Stimulated activated naive CD4-positive, alpha-beta T cell treated with Interleukin-2 at 50 U/mL for 16 hours (primary cell): ENCODE measurements at regions not wholly inside any gene's neighbourhood (a gene's known extent, or its start where the extent isn't known, plus 50 kb on each side); places are given as distances from the start of the nearest gene placed in this dataset.
"Not testable (repeated sequence)": the region's sequence is repeated elsewhere in the genome, so short reads cannot be mapped to it uniquely, and the experiment has no call there.

Experiments
- DNase-seq: peaks from one replicate; lab custom pipeline; 2025; lab: John Stamatoyannopoulos, UW

GRCh38 chr22:48736593-48737460 is 1090.8 kb downstream of the BRD1 start:
- DNase-seq: no peak

GRCh38 chr22:48734961-48735360 is 1092.7 kb downstream of the BRD1 start:
- no peak for DNase-seq

- no peak for DNase-seq
These were observed 1093.3 kb downstream of the BRD1 start for GRCh38 chr22:48734359-48734758.

GRCh38 chr22:48729499-48730171 is 1098.0 kb downstream of the BRD1 start:
- no peak for DNase-seq

GRCh38 chr22:48727454-48728058 is 1100.1 kb downstream of the BRD1 start:
- DNase-seq: no peak

DNA sequence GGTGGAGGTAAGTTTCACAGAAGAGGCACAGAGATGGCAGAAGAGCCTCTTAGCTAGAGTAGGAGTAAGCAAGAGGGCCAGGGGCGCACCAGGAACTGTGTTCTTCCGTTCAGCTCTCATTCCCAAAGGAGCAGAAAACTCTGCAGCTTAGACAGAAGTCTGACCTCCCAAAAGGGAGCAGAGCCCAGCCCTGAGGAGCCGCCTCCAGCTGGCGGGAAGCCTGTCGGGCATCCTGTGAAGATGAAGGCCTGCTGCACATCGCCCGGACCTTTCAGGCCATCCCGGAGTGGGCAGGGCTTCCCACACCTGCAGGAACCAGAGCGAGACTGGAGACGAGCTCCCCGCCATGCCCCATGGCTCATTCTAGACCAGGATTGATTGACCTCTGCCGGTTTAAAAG is 1102.8 kb downstream of the BRD1 start:
- DNase-seq: no peak

DNA sequence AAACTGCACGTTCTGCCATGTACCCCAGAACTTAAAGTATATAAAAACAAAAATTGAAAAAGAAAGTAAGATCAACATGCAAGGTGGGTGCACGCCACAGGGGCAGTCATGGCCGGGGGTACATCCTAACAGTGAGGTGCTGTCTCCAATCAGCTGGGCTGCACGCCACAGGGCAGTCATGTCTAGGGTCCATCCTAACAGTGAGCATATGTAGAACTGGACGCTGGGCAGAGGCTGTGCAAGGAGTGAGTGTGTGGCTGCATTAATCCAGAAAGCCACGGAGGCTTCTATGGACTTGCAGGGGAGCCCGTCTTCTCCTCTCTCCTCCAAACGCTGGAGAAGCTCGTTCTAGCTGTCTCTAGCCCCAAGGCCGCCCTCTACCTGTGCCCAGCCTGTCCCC is 1105.0 kb downstream of the BRD1 start:
- no peak for DNase-seq

GRCh38 chr22:48721395-48721669 is 1106.3 kb downstream of the BRD1 start:
- no peak for DNase-seq

- no peak for DNase-seq
These were observed 1106.8 kb downstream of the BRD1 start for GRCh38 chr22:48720662-48721394.

DNA sequence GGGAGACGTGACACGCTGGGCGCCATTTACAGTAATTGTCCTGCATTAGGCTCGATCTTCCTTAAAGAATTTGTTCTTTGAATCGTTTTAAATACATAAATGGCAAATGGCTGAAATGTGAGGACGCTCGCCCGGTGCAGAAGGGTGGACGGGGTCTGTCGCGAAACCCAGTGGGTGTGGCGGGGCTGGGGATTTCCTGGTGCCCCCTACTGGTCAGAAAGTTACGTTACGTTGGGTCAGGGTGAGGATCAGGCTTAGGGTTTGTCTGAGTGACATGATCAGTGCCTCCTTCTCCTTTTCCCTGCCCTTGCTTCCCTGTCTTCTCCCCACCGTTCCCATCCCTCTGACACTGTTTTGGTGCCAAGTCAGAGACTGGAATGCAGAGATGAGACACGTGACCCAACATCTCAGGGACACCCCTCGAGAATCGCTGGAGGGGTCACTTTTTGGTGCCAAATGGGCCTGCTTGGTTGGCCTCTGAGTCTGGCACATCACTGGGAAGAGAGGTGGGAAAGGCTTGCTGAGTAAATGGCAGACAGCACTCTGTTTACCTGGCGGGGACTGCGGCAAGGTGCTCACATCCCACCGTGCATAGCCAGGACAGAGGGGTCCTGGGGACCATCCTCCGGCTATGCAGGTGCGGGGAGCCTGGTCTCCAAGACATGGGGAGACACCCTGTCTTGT is 1107.6 kb downstream of the BRD1 start:
- no peak for DNase-seq

DNA sequence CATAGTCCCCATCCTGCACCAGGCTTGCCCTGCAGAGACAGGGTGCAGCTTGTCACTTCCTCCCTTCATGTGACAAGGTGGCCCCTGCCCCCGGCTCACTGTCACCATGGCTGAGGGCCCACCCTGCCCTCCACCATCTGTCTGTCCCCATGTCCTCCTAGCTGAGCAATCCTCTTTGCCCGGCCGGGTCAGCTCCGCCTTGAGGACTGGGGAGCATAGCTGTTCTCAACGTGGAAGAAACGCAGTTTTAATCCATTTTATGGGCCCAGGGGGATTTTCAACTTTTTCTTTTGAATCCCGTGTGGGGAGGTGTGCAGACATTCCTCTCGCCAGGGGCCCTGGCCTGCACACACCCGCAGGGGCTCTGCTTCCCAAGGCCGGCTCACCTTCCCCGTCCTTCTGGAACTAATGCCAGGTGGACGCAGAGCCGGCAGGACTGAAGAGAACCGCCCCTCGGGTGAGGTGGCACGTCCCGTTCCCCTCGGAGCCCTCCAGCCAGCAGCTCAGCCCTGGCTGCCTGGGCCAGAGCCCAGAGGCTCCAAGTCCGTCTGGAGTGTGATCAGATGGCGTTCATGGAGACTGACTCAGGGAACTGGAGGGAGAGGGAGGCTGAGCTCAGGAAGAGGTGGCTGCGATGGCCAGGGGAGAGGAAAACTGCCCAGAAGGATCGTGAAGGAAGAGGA is 1108.7 kb downstream of the BRD1 start:
- DNase-seq: no peak

GRCh38 chr22:48717883-48718817 is 1109.5 kb downstream of the BRD1 start:
- no peak for DNase-seq

DNA sequence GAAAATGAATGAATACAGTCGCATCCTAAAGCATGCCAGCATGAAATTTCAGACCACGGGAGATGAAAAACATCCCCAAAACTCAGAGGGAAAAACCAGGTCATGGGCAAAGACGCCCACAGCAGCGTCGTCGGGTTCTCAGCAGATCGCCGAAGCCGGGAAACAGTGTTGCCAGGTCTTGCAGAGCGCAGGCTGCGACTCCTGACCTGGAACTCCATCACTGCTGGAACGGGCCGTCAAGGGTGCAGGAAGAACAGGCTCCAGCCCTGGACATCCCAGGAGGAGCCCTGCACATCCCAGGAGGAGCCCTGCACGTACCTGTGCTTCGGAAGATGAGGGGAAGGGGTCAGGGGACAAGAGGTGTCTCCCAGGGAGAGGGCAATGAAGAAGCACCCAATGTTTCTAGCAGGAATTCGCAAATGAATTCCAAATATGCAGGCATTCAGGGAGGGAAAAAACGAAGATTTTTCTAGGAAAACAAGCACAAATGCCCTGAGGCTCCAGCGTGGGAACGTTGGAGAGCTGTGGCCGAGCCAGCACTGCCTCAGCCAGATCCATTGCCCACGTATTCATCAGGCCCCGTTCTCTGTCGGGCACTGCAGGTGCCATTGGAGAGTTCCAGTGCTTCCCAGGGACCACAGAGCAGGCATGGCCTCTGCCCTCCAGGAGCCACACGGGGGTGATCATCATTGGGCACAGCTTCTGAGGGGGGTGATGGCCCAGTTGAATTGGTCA is 1110.4 kb downstream of the BRD1 start:
- no peak for DNase-seq

DNA sequence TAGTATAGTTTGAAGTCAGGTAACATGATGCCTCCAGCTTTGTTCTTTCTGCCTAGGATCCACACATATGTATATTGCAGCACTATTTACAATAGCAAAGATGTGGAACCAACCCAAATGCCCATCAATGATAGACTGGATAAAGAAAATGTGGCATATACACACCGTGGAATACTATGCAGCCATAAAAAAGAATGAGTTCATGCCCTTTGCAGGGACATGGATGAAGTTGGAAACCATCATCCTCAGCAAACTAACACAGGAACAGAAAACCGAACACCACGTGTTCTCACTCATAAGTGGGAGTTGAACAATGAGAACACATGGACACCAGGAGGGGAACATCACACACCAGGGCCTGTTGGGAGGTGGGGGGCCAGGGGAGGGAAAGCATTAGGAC is 1111.5 kb downstream of the BRD1 start:
- DNase-seq: not testable (repeated sequence)

- no peak for DNase-seq
These were observed 1112.2 kb downstream of the BRD1 start for GRCh38 chr22:48715511-48715910.

DNA sequence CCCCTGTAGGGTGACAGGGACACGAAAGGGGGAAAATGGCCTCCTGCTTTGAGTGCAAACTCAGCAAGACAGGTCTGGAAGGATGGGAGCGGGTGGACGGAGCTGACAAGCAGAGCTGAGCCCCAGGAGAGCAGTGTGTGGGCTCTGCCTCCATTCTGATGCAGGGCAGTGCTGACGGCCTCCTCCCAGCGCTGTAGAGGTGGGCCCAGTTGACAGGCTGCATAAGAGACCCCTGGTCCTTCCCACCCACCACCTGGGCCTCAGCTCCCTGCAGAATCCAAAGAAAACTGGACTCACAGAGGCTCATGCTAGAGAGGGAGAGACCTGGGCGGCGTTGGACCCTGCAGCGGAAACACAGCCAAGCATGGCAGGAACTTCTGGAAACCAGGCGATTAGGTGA is 1113.4 kb downstream of the BRD1 start:
- no peak for DNase-seq

DNA sequence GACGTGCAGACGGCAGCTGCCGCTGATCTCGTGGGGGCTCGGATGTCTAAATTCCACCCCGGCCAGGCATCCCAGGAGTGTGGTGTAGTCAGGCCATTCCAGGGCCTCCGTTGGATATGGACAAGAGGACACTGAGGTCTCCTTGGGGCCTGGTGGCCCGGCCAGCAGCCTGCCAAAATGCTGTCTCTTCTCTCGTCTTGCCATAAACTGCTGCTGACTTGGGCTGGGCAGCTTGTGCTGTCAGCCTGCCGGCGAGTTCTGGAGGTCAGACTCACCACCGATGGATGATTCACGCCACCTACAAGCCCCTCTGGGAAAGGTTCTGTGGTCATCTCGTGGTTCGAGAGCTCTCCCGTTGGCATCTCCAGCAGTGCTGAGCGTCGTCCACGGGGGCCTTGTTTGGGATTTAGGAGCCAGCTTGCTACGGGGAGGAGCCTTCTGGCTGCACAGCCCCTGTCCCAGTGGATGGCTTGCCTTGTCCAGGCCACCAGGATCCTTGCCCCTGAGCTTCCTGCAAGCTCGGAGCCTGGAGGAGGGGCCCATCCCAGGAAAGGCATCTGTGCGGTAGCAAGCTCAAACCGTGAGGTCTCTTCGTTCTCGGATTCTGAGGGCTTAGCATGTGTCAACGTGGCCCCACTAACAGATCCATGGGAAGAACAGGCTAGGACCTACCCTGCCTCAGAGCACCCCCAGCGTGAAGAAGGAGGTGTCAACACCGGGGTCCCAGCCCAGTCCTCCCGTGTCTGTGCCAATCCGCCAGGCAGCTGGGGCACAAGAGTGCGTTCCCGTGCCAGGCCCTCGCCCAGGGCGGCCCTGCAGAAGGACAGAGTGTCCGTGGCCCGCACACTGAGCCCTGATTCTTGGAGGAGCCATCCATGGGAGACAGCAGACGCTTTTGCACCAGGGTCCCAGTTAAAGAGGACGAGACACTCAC is 1114.1 kb downstream of the BRD1 start:
- no peak for DNase-seq

DNA sequence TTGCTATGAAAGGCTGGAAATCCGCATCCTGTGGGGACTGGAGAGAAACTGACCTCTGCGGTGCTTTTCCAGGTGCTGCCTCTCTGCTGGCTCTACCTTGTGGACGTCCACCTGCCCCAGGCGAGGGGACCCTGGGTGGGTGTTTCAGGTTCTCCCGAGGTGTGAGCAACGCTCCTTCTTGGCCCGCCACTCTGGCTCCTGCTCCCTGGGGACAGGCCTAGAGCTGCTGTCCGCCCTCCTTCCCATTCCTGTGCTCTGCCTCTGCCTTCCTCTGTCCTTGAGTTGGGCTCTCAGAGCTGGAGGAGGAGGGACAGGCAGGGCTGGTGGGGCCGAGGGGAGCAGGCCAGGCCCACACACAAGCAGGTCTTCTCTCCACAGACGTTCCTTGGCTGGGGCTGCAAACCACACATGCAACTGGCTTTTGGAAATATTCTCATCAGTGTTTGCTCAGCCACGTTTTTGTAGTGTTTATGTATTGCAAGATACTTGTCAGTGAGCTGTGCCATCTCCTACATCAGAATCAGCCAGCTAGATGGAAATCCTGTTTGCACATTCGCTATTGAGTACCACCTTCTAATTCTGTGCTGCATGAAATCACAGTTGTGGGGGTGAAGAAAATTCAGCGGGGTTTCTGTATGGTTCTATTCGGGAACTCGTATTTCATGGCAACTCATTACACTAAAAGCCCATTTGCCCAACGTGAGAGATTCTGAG is 1115.0 kb downstream of the BRD1 start:
- DNase-seq: no peak
